SK-N-DZ (cell line): ENCODE measurements at regions not wholly inside any gene's neighbourhood (a gene's known extent, or its start where the extent isn't known, plus 50 kb on each side); places are given as distances from the start of the nearest gene placed in this dataset.
"Not testable (repeated sequence)": the region's sequence is repeated elsewhere in the genome, so short reads cannot be mapped to it uniquely, and the experiment has no call there.

Source experiments
- DNase-seq: peaks from one replicate; pipeline ENCODE4 v3.0.0-alpha.2; 2015; ENCODE audit warnings: low spot score

DNA sequence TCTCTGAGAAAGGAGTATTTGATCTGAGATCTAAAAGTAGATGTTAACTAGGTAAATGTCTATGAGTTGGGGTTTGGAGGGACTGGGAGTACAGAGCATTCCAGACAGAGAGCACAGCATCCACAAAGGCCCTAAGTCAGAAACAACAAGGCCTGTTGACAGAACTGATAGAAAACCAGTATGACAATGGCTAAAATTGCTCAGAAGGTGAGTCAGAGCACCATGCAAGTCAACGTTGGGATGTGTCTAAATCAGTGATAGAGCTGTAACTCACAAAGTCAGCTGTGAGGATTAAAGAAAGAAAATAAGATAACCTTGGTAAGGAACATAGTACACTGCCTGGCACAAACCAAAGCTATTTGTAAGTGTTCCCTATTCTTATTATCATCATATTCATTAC is 124.0 kb downstream of the CETN3 start:
- DNase-seq = no peak

DNA sequence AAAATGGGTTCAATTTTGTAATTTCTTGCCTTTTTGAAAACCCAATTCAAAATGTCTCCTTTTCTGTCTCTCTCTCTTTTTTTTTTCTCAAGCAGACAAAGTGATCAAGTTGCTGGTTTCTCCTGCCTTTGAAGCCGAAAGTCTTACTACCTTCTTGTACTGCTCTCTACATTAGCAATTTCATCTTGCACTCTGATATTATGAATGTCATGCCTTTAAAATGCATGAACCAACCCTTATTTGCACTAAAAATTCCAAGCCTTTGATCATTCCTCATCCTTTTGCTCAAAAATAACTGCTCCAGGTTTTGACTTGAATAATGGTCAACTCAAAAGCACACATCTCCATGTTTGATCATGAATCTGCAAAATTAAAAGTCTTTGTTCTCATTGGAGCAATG is 125.2 kb downstream of the CETN3 start:
- no peak for DNase-seq

DNA sequence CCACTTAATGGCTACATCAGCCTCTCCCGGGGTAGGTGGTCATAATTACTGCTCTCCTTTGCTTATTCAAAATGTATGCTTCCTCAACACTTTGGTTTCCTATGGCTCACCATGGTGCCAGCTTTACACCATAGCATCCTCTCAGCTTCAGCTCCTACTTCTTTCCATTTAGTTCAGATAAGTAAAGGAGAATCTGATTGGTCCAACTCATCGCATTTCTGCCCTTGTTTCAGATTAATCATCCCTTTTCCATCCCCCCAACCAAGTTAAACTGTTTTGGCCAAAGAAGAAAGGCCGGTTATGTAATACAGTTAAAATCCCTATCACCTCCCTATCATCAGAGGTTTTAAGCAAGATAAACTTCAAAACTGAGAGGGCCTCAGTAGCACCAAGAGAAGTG is 130.5 kb downstream of the CETN3 start:
- no peak for DNase-seq

DNA sequence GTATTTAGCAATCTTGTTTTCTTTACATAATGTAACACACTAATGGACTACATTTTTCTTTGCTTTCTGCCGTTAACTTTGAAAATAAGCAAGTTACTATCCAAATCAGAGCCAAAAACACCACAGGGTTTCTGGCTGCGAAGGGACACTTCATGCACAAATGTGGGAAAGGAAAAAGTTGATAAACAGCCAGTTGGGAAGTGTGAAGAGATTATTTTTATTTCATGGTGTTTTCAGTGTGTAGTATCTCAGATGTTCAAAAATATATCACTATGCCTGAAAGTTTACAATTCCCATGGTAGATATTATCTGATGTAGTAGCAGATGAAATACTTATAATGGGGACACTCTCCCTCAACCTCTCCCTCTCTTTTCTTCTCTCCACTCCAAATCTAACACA is 135.3 kb downstream of the CETN3 start:
- no peak for DNase-seq

DNA sequence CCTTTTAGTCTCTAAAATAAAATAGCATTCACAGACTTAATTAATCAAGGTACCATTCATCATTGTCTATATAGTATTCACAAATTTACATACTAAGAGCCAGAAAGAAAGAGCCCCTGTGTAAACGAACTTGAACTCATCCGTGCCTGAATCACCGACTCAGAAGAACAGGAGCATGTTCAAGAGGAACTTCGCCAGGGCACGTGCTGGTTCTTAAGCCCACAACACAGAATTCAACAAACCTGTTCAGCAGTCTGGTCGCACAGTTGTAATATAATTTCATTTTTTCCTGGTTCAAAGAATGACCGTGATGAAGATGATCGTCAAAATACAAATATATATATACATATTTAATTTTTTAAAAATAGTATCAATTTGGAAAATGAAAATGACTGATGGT is 141.9 kb downstream of the CETN3 start:
- no peak for DNase-seq

DNA sequence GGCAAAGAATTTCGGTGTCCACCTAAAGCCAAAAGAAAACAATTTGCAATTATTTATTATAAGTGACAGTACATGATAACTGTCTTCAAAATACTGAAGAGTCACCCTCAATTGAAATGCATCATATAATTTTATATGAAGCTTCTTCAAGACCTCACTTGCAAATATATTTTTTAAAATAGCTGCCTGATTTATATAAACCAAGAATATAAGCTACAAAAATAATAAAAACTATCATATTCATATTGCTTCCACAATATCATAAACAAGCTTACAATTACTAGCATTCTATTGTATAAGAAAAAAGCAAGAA is 144.1 kb downstream of the CETN3 start:
- no peak for DNase-seq

DNA sequence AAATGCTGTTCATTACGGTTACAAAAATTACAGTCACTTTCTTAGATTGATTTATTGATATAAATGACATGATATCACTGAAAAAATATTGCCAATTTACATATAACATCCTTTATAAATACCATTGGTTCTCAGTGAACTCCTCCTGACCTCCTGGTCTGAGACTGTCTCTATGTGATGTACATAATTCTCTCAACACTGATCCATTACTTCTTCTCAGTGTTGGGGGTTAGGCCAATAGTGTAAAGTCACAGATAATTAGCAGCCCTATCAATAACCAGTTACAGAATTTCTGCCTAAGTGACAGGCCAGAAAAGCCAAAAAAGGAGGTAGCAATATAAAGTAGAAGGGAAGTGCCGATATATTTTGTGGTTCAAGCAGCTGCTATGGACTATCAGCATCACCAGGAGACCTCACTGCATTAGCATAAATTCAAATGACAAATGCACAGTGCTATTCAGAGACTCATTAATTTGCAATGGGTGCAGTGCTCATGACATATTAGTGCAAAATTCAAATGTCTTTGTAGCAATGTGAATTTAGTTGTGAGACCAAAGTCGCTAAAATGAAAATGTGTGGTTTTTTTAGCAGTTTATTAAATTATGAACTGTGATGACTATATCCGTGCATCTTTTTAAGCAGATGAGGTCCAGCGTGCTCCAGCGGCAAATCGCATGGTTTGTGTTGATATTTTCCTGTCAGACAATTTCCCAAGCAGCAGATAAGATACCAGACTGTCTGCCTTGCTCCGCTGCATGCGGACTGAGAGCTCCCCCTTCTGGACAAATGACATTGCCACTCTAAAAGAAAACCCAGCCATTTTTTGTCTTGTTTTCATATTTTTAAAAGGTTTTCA is 144.6 kb downstream of the CETN3 start:
- peak; percentile 72 for DNase-seq

DNA sequence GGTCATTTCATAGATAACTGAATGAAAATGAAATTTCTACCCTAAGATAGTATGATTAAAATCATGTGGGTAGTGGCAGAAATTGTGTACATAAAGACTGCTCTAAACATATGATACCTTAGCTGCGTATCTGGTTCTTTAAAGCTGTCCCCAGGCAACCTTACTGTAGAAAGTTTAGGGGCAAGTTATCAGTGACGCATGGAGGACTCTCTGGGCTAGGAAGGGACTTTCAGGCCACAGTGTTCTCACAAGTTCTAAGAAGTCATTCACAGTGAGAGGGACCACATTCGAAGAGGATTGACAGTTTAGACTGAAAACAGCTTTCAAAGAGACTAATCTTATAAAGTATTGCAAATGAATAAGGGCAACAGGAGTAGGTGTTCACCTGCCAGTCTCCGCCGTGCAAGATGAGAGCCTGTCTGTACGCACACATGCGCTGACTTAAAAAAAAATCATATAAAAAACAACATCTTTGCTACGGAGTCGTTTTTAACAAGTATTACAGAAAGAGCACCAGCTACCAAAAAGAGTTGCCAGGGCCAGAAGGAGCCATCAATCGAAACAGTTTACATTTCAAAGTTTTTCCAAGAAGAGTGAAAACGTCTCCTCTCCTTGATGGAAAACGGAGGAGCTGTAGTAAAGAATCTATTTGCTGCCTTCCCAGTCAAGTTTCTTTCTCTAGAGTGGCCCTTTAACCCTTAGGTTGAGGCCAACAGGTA is 146.3 kb downstream of the CETN3 start:
- DNase-seq = no peak

DNA sequence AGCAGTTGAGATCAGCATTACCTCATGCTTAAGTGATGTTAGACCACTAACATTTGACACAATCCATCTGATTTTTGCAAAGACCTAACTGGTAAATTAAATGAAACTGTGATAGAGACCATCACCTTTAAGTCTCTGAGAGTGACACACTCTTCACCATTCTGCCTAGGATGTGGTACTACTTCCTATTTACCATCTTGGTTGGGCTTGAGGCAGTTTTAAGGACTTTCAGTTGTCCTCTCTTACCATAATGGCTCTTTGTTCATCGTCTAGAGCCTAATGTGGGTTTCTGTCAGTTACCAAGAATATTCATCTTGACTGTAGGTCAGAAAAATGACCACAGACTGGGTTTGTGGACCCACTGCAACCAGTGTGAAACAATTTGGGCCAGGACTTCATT is 158.1 kb downstream of the CETN3 start:
- no peak for DNase-seq

DNA sequence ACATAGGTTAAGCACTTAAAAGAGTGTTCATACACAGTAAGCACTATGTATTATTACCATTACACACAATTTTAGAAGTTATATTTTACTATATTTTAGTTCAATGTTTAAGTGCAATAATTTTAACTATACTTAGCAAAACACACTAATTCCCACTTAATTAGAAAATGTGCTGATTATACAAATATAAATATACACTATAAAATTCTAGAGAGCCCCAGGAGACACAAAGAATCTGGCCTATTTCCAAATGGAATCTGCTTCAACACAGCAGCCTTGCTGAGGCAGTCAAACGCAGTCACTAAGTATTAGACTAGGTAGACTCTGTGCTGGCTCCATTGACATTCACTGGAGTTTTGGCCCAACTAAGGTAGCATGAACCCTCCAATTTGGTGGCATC is 160.9 kb downstream of the CETN3 start:
- DNase-seq = no peak

DNA sequence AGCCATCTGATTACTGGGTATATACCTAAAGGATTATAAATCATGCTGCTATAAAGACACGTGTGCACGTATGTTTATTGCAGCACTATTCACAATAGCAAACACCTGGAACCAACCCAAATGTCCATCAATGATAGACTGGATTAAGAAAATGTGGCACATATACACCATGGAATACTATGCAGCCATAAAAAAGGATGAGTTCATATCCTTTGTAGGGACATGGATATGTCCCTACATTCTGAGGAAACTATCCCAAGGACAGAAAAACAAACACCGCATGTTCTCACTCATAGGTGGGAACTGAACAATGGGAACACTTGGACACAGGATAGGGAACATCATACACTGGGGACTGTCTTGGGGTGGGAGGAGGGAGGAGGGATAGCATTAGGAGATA is 165.7 kb downstream of the CETN3 start:
- DNase-seq = not testable (repeated sequence)

DNA sequence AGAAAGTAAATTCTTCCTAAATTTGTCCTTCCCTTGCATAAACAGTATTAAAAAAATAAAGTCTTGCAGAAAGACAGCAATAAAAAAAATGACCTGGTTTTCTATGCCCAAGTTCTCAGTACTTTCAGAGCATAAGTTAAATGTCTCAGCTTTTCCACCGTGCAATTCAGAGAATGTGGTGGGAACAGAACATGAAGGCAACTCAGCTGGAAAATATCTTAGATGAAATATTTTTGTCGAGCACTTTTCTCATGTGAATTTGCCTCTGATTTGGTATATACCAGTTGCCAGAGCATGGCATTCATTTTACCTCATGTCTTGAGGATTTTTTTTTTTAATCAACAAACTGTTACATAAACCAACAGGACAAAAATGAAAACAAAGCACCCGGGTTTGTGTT is 176.1 kb downstream of the CETN3 start:
- DNase-seq = no peak

DNA sequence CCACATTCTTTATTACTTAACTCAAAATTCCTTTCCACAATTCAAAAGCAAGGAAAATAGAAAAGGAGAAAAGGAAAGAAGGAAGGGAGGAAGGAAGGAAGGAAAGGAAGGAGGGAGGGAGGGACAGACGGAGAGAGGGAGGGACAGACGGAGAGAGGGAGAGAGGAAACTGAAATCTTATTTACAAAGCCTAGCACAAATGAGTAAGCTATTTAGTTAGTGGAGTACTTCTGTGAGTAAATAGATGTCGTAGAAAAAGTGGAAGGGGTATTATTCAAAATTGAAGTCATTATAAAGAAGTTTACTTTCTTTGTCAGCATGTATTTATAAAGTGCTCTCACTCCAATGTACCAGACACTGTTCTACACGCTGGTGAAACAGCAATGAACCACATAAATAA is 177.9 kb downstream of the CETN3 start:
- DNase-seq = no peak

DNA sequence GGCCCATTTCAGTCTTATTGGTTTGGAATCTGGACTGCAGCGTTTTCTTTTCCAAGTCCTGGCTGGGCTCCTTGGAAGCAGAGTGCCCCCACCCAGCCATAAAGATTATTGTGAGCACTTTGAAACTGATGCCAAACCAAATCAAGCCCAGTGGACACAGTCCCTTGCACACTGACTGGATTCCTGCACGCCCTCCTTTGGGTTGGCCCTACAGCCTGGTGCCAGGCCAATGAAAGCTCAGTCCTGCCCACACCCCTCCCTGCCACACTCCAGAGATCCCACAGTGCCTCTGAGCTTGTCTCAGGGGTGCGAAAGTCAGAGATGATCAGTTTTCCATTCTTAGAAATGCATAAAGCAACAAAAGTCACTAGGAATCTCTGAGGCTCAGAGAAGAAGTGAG is 181.9 kb downstream of the CETN3 start:
- no peak for DNase-seq

DNA sequence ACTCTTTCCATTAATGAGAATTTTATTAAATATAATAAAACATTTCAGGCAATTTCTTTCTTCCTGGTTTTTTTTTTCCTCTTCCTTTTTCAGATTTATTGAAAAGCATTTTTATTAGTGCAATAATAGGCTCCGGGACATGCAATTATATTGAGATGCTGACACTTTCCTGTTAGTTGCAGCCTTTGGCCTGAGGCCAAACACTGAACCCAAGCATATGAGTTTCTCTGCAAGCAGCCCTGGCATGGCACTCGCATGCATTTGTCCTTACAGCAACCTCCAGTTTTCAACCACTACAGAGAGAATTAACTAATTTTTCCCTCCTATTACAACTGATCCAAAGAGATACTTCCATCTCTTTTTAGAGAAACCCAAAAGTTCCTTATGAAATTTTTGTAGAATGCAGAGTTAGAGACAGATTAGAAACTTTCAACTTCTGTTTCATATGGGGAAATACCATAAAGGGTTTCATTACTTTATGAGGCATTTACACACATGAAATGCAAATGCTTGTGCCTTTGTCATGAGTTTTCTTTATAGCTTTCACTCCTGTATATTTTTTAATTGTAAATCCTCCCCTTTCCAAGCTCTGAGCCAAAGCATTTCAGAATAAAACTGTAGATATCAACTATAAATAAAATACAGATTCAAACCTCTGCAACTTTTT is 183.0 kb downstream of the CETN3 start:
- no peak for DNase-seq

DNA sequence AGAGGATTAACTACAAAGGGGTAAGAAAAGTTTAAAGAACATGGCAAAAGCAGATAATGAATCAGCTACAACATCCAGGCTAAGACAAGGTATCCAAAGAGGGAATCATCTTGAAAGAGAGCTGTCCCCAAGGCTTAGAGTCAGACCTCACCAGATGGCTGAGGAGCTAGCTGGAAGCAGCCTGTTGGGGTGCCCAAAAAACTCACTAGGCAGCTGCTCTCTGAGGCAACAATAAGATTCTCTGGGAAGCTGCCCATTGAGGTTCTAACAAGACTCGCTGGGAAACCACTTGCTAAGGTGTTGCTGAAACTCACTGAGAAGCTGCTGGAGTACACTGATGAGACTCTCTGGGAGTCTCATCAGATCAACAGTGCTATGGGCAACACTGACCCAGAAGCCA is 185.2 kb downstream of the CETN3 start:
- no peak for DNase-seq

DNA sequence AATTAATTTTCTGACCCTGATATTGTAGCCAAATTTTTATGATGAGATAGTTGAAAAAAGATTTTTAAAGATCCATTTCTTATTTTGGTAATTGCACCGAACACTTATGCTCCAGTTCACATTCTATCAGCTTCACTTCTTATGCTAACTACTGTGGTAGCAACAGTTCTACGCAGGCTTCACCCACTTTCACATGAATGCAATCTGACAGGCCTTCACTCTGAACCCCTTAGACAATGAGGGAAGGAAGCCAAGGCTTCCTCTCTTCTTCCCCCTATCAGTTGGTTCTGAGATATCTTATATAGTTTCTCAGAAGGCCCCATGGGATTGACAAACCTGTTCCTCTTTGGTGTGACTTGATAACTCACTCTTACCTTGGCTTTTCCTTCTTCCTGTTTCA is 185.8 kb downstream of the CETN3 start:
- no peak for DNase-seq

DNA sequence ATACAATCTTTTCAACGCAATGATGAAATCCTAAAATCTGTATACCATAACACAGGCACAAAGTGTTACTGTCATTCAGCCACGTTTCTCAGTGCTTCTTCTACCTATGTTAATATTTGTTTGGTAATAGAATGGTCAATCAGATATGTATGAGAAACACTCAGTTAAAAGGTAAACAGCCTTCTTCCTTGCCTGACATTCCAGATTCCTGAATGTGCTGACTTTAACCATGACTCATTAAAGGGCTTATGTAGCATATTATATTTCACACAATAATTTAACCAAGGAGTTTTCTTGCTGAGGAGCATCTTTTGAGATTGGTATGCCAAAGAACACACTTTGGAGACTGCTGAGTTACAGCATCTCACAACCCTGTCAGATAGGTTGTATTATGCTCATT is 187.6 kb downstream of the CETN3 start:
- DNase-seq = no peak

DNA sequence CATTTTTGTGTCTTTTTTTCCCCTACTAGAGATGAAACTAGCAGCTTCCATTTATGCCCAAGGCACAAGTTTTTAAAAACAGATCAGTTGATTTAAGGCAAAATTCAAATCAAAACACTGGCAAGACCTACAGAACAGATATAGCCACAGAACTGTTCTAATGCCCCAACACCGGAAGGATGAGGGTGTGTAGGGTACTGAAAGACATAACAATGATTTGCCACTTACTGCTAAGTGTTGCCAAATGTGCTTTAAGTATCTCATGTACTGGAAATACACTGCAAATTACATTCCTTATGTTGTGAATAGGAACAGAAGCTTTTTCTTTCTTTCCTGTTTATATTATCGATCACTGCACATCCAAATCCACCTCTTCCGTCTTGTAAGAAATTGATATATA is 189.0 kb downstream of the CETN3 start:
- DNase-seq = no peak

DNA sequence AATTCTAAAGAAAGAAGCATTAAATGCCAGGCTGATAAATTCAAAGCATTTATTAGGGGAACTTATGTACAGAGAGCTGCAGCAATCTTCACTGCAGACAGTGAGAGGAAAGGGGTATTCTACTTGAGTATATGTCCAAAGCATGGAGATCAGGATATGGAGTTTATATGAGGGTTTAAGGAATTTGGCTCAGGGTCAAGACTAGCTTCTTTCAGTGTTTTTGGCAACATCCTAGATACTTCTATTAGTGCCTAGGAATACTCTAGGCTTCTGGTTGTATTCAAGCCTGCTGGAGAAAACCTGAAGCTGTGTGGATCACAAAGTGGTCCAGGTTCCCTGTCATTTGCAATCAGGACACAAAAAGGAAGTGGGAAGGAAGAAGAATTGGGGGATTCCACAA is 194.6 kb downstream of the CETN3 start:
- DNase-seq = no peak

DNA sequence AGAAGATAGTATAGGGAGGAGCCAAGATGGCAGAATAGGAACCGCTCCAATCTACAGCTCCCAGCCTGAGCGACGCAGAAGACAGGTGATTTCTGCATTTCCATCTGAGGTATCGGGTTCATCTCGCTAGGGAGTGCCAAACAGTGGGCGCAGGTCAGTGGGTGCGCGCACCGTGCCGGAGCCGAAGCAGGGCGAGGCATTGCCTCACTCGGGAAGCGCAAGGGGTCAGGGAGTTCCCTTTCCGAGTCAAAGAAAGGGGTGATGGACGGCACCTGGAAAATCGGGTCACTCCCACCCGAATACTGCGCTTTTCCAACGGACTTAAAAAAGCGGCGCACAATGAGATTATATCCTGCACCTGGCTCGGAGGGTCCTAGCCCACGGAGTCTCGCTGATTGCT is 201.2 kb downstream of the CETN3 start:
- not testable (repeated sequence) for DNase-seq

DNA sequence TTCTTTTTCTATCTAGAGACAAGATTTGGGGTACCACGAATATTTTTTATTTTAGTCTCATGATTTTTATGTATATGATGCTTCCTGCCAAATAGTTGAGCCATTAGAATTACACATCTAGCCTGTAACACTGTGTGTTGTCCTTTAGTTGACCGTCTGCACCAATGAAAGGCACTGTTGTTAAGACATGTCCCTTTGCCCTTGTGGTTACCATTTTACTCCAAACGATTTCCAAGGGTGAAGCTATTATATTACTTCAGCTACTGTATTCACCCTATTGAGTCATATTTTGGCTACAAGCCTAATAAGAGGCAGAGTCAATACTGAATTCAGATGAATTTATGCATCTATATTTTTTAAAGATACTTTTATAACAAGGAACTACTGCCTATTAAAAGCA is 207.6 kb downstream of the CETN3 start:
- DNase-seq = no peak
